ENCODE measurements at regions not wholly inside any gene's neighbourhood (a gene's known extent, or its start where the extent isn't known, plus 50 kb on each side); places are given as distances from the start of the nearest gene placed in this dataset.

- in situ Hi-C loops (cut with MboI; ENCODE audit: low pct_unique_long_range_greater_than_20kb, low sequenced_read_pairs, unreplicated experiment) = no loop called here
- no peak for TF ChIP-seq CTCF (IDR thresholded peaks at IDR 0.05; ENCODE audit: extremely low read depth, insufficient read depth, missing control alignments)
- DNase-seq (ENCODE audit: low spot score) = no peak
These were observed 148.7 kb downstream of the CD83 start for GRCh38 chr6:14266266-14266665.

- no peak for DNase-seq (ENCODE audit: low spot score)
- no peak for TF ChIP-seq CTCF (IDR thresholded peaks at IDR 0.05; ENCODE audit: extremely low read depth, insufficient read depth, missing control alignments)
- in situ Hi-C loops (cut with MboI; ENCODE audit: low pct_unique_long_range_greater_than_20kb, low sequenced_read_pairs, unreplicated experiment) = no loop called here
These were observed 150.5 kb downstream of the CD83 start for GRCh38 chr6:14267885-14268660.

- no peak for TF ChIP-seq CTCF (IDR thresholded peaks at IDR 0.05; ENCODE audit: extremely low read depth, insufficient read depth, missing control alignments)
- in situ Hi-C loops (cut with MboI; ENCODE audit: low pct_unique_long_range_greater_than_20kb, low sequenced_read_pairs, unreplicated experiment) = no loop called here
- DNase-seq (ENCODE audit: low spot score) = no peak
These were observed 151.9 kb downstream of the CD83 start for GRCh38 chr6:14269436-14269835.

GRCh38 chr6:14270142-14270893 is 152.7 kb downstream of the CD83 start:
- no peak for DNase-seq (ENCODE audit: low spot score)
- no peak for TF ChIP-seq CTCF (IDR thresholded peaks at IDR 0.05; ENCODE audit: extremely low read depth, insufficient read depth, missing control alignments)
- in situ Hi-C loops (cut with MboI; ENCODE audit: low pct_unique_long_range_greater_than_20kb, low sequenced_read_pairs, unreplicated experiment) = no loop called here

- in situ Hi-C loops (cut with MboI; ENCODE audit: low pct_unique_long_range_greater_than_20kb, low sequenced_read_pairs, unreplicated experiment) = no loop called here
- DNase-seq (ENCODE audit: low spot score) = no peak
- TF ChIP-seq CTCF (IDR thresholded peaks at IDR 0.05; ENCODE audit: extremely low read depth, insufficient read depth, missing control alignments) = no peak
These were observed 153.6 kb downstream of the CD83 start for GRCh38 chr6:14270925-14271788.

Data from GM13977 (cell line).